ENCODE measurements at regions not wholly inside any gene's neighbourhood (a gene's known extent, or its start where the extent isn't known, plus 50 kb on each side); places are given as distances from the start of the nearest gene placed in this dataset.

DNA sequence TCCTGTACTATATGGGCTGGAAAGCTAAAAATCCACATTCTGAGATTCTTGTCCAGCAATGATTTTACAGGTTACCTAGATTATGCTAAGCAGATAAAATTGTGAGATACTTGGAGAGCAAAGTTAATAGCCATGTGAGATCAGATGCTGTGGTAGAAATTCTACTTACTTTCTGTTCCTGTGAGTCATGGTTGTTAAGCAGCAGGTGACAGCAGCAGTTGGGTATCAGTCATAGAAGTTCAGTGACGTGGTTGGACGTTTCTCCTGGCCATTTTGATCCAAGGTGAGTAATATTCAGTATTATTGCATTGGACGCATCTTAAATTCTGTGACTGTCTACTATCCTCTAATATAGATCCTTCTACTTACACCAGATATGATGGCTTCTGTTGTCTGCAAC lies 524.5 kb downstream of the TMEM38B start:
- TF ChIP-seq, protein P1, sequence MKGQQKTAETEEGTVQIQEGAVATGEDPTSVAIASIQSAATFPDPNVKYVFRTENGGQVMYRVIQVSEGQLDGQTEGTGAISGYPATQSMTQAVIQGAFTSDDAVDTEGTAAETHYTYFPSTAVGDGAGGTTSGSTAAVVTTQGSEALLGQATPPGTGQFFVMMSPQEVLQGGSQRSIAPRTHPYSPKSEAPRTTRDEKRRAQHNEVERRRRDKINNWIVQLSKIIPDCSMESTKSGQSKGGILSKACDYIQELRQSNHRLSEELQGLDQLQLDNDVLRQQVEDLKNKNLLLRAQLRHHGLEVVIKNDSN (IDR thresholded peaks at IDR 0.05), result no peak
- TF ChIP-seq, protein P2, sequence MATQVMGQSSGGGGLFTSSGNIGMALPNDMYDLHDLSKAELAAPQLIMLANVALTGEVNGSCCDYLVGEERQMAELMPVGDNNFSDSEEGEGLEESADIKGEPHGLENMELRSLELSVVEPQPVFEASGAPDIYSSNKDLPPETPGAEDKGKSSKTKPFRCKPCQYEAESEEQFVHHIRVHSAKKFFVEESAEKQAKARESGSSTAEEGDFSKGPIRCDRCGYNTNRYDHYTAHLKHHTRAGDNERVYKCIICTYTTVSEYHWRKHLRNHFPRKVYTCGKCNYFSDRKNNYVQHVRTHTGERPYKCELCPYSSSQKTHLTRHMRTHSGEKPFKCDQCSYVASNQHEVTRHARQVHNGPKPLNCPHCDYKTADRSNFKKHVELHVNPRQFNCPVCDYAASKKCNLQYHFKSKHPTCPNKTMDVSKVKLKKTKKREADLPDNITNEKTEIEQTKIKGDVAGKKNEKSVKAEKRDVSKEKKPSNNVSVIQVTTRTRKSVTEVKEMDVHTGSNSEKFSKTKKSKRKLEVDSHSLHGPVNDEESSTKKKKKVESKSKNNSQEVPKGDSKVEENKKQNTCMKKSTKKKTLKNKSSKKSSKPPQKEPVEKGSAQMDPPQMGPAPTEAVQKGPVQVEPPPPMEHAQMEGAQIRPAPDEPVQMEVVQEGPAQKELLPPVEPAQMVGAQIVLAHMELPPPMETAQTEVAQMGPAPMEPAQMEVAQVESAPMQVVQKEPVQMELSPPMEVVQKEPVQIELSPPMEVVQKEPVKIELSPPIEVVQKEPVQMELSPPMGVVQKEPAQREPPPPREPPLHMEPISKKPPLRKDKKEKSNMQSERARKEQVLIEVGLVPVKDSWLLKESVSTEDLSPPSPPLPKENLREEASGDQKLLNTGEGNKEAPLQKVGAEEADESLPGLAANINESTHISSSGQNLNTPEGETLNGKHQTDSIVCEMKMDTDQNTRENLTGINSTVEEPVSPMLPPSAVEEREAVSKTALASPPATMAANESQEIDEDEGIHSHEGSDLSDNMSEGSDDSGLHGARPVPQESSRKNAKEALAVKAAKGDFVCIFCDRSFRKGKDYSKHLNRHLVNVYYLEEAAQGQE (IDR thresholded peaks at IDR 0.05; ENCODE audit: low read depth), result no peak

DNA sequence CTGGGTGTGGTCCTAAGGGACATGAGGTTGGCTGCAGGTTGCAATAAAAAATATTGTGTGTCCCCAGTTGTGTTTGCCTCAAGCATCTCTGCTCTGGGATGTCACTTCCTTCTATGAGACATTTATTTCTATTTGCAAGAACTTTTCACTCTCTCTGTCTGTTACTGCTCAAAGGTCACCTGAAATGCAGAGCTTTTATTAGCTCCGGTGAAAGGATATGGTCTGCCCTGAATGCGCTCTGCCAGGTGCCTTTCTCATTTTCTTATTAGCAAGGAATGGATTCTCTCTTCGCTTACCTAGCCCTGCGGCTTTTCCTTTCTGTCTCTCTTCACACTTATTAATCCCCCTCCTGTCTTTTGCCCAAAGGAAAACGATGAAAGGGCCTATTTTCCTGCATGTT lies 526.1 kb downstream of the TMEM38B start:
- TF ChIP-seq TCF12 (IDR thresholded peaks at IDR 0.05; ENCODE audit: low read depth) (no peak), TAF1 (IDR thresholded peaks at IDR 0.05; ENCODE audit: low read depth) (no peak), EP300 (IDR thresholded peaks at IDR 0.05; ENCODE audit: borderline replicate concordance) (no peak), TEAD4 (IDR thresholded peaks at IDR 0.05) (no peak), RAD21 (IDR thresholded peaks at IDR 0.05; ENCODE audit: low read depth) (no peak), NFIC (IDR thresholded peaks at IDR 0.05) (no peak)
- TF ChIP-seq, protein P2 (IDR thresholded peaks at IDR 0.05; ENCODE audit: low read depth), result no peak
- TF ChIP-seq, protein P3, sequence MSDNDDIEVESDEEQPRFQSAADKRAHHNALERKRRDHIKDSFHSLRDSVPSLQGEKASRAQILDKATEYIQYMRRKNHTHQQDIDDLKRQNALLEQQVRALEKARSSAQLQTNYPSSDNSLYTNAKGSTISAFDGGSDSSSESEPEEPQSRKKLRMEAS (IDR thresholded peaks at IDR 0.05), result no peak

DNA sequence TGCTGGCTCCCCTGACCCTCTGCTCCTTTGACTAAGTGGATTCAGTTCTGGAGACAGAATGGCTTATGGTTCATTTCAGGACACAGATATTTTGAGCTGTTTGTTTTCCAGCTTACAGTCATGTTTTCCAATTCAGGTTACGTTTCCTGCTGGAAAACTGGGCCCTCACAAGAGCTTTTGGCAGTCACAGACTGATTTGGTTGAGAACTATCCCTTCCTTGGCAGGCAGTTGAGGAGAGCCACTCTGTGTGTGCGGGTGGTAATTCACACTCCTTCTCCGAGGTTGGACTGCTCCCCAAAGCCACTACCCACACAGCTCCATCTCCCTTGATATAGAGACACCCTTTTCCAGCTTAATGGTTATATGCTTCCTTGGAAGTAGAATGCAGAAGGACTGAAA lies 534.5 kb downstream of the TMEM38B start:
- TF ChIP-seq, protein P1 (IDR thresholded peaks at IDR 0.05), result no peak
- TF ChIP-seq, protein P3 (IDR thresholded peaks at IDR 0.05), result no peak
- no peak for TF ChIP-seq TCF12 (IDR thresholded peaks at IDR 0.05; ENCODE audit: low read depth)
- TF ChIP-seq TAF1 (IDR thresholded peaks at IDR 0.05; ENCODE audit: low read depth), result no peak
- no peak for TF ChIP-seq TEAD4 (IDR thresholded peaks at IDR 0.05)
- TF ChIP-seq CREB1 (IDR thresholded peaks at IDR 0.05; ENCODE audit: low read depth), result no peak
- TF ChIP-seq EP300 (IDR thresholded peaks at IDR 0.05; ENCODE audit: borderline replicate concordance), result no peak
- TF ChIP-seq NFIC (IDR thresholded peaks at IDR 0.05), result no peak
- TF ChIP-seq EGR1 (IDR thresholded peaks at IDR 0.05), result no peak
- no peak for TF ChIP-seq RAD21 (IDR thresholded peaks at IDR 0.05; ENCODE audit: low read depth)
- TF ChIP-seq, protein P2 (IDR thresholded peaks at IDR 0.05; ENCODE audit: low read depth), result no peak
- TF ChIP-seq FOXM1 (IDR thresholded peaks at IDR 0.05; ENCODE audit: borderline replicate concordance, low read depth), result no peak
- TF ChIP-seq CEBPB (IDR thresholded peaks at IDR 0.05), result no peak
- TF ChIP-seq YY1 (IDR thresholded peaks at IDR 0.05; ENCODE audit: low read depth), result no peak
- no peak for TF ChIP-seq ZBTB7A (IDR thresholded peaks at IDR 0.05; ENCODE audit: low read depth)

- TF ChIP-seq, protein P3 (IDR thresholded peaks at IDR 0.05), result no peak
- TF ChIP-seq TEAD4 (IDR thresholded peaks at IDR 0.05) (no peak), ZBTB7A (IDR thresholded peaks at IDR 0.05; ENCODE audit: low read depth) (no peak), TCF12 (IDR thresholded peaks at IDR 0.05; ENCODE audit: low read depth) (no peak), CEBPB (IDR thresholded peaks at IDR 0.05) (no peak), RAD21 (IDR thresholded peaks at IDR 0.05; ENCODE audit: low read depth) (no peak), TAF1 (IDR thresholded peaks at IDR 0.05; ENCODE audit: low read depth) (no peak), NFIC (IDR thresholded peaks at IDR 0.05) (no peak), EGR1 (IDR thresholded peaks at IDR 0.05) (no peak), YY1 (IDR thresholded peaks at IDR 0.05; ENCODE audit: low read depth) (no peak)
- TF ChIP-seq, protein P2 (IDR thresholded peaks at IDR 0.05; ENCODE audit: low read depth), result no peak
Observed at GRCh38 chr9:106233116-106233515, 538.8 kb downstream of the TMEM38B start.
